ENCODE measurements at regions not wholly inside any gene's neighbourhood (a gene's known extent, or its start where the extent isn't known, plus 50 kb on each side); places are given as distances from the start of the nearest gene placed in this dataset.

DNA sequence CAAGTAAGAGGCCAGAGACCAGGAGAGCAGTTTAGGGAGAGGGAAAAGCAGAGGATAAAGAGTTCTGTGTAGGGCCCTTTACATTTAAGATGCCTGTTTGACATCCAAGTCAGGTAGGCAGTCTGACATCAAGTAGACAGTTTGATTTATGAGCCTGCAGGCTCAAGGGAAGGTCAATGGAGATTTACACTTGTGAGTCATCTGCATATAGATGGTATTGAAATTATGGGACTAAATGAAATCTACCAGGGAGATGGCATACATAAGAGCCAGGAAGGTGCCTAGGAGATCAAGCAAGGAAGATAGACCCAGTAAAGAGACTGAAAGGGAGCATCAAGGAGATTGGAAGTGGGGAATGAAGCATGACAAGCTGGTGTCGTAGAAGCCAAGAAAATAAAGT, 212.4 kb upstream of the PKDCC start:
- Histone ChIP-seq H3K27ac (no peak overlapping the region), H3K9me3 (no peaks in the 10 kb centered on the region), H3K4me1 (peaks cover 0 to 2% (median 0%) of the 10 kb centered on the region in 3 donors), H3K27me3 (no peaks in the 10 kb centered on the region), H3K36me3 (no peaks in the 10 kb centered on the region), H3K4me3 (no peak overlapping the region)
- ATAC-seq: no peak
- TF ChIP-seq, protein P1, sequence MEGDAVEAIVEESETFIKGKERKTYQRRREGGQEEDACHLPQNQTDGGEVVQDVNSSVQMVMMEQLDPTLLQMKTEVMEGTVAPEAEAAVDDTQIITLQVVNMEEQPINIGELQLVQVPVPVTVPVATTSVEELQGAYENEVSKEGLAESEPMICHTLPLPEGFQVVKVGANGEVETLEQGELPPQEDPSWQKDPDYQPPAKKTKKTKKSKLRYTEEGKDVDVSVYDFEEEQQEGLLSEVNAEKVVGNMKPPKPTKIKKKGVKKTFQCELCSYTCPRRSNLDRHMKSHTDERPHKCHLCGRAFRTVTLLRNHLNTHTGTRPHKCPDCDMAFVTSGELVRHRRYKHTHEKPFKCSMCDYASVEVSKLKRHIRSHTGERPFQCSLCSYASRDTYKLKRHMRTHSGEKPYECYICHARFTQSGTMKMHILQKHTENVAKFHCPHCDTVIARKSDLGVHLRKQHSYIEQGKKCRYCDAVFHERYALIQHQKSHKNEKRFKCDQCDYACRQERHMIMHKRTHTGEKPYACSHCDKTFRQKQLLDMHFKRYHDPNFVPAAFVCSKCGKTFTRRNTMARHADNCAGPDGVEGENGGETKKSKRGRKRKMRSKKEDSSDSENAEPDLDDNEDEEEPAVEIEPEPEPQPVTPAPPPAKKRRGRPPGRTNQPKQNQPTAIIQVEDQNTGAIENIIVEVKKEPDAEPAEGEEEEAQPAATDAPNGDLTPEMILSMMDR (IDR thresholded peaks at IDR 0.05): no peak
- TF ChIP-seq POLR2A (IDR thresholded peaks at IDR 0.05) (no peak), EP300 (IDR thresholded peaks at IDR 0.05) (no peak), POLR2AphosphoS5 (IDR thresholded peaks at IDR 0.05) (no peak)
- 57 to 86% methylated on average over 1 of the region's 1 CpG for WGBS, 2 donors (ENCODE audit: low coverage in 1 of 2)

DNA sequence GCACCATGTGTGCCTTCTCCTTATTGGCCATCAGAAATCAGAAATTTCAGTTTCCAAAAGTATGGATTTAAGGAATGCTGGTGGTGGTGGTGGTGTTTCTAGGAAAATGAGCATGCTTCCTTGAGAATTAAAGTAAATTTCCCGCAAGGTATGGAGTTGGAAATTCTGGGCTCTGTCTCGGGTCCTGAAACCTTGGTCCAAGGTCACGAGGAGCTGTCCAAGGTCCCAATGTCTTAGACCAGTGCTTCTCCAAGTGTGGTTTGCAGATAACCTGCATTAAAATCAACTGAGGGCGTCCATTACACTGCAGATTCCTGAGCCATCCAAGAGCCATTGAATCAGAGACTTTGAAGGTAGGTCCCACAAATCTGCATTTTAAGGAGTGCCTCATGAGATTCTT, 210.9 kb upstream of the PKDCC start:
- Histone ChIP-seq H3K9me3 (no peaks in the 10 kb centered on the region), H3K4me1 (peaks cover 0 to 14% (median 5%) of the 10 kb centered on the region in 3 donors), H3K27ac (no peak overlapping the region), H3K27me3 (no peaks in the 10 kb centered on the region), H3K36me3 (no peaks in the 10 kb centered on the region), H3K4me3 (no peak overlapping the region)
- 0% methylated on average over 2 to 3 of the region's 4 CpGs for WGBS, 2 donors (ENCODE audit: low coverage in 1 of 2)
- ATAC-seq: no peak
- TF ChIP-seq EP300 (IDR thresholded peaks at IDR 0.05) (no peak), POLR2AphosphoS5 (IDR thresholded peaks at IDR 0.05) (no peak)

DNA sequence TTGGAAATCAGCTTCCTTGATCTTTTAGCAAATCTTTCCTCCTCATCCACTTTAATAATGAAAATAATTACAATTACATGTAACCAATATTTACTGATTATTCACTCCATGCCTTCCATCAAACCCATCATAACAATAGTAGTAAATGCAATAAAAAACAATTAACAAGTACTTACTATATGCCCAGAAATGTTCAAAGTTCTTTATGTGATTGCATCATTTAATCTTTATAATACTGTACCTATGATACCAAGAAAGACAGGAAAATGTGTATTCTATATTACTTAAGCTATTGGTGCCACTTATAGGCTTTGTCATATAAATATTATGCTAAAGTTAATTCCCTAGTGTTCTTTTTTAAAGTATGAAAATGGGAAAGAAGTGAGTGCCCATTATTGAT, 210.2 kb upstream of the PKDCC start:
- Histone ChIP-seq H3K27ac (no peak overlapping the region), H3K4me3 (no peak overlapping the region), H3K4me1 (peaks cover 0 to 15% (median 5%) of the 10 kb centered on the region in 3 donors), H3K36me3 (no peaks in the 10 kb centered on the region), H3K9me3 (no peaks in the 10 kb centered on the region), H3K27me3 (no peaks in the 10 kb centered on the region)
- TF ChIP-seq POLR2AphosphoS5 (IDR thresholded peaks at IDR 0.05): no peak
- no peak for TF ChIP-seq POLR2A (IDR thresholded peaks at IDR 0.05)
- TF ChIP-seq EP300 (IDR thresholded peaks at IDR 0.05): no peak
- TF ChIP-seq, protein P1 (IDR thresholded peaks at IDR 0.05): no peak
- no peak for ATAC-seq

DNA sequence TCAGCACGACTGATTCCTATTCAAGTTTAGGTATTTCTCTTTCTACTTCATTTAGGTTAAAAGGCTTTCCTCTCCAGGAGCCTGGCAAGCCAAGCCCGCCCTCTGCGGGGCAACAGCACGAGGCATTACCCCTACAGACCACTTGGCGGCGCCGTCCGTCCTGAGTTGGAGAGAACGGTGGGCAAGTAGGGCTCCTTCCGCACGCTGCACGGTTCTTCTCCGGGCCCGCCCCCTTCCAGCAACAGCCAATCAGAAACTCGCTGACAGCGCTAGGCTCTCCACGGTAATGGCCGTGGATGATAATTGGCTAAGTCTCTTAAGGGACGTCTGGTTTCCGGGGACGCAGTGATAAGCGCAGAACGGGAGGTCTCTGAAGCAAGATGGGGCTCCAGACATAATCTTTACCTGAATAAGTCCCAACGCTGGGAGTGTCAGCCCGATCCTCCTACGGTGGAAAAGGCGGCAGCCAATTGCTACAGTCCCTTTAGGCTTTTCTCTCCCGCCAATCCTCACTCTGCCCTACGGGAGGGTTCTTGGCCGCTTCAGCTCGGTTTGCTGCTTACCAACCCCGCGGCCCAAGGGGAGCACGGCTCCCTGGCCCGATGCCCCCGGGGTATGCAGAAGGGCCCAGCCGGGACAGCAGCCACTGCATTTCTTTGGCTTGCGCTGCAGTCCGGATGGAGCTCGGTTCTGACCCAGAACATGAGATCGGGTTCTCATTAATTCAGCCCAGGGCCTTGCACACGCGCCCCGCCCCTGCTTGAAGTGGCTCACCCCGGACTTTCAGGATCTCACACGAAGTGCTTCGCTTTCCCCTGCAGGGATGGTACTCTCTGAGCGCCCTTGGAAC, 206.9 kb upstream of the PKDCC start:
- Histone ChIP-seq H3K27ac (peak overlapping the region; percentile 41 to 95 (median 86)), H3K27me3 (no peaks in the 10 kb centered on the region), H3K36me3 (no peaks in the 10 kb centered on the region), H3K4me3 (peak overlapping the region; percentile 70 to 71), H3K9me3 (no peaks in the 10 kb centered on the region), H3K4me1 (peaks cover 0 to 15% (median 5%) of the 10 kb centered on the region in 3 donors)
- WGBS, 2 donors (ENCODE audit: low coverage in 1 of 2): 0 to 1% methylated on average over 15 to 17 of the region's 48 CpGs
- TF ChIP-seq POLR2A (IDR thresholded peaks at IDR 0.05): peak; percentile 11 to 29
- no peak for TF ChIP-seq POLR2AphosphoS5 (IDR thresholded peaks at IDR 0.05)
- no peak for TF ChIP-seq EP300 (IDR thresholded peaks at IDR 0.05)
- TF ChIP-seq, protein P1 (IDR thresholded peaks at IDR 0.05): peak; percentile 86 to 98 (median 97)
- ATAC-seq: peak; percentile 100

DNA sequence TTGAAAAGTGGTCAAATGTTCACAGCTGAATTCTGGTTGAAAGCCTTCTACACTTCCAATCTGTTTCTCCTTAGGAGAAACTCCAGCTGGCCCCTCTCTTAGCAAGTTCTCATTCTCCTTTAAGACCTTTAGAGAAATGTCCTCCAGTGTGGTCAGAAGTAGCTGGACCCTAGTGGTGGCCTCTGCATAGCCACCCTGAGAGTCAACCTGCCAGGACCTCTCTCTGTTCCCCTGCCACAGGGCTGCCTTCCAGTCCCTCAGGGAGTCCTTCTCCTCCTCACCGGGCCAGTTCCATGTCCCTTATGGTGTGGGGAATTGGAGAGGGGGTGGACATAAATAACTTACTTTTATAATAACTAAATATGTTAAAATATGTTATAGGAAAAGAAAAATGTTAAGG, 200.9 kb upstream of the PKDCC start:
- WGBS, 2 donors (ENCODE audit: low coverage in 1 of 2): 44 to 100% methylated on average over 1 of the region's 1 CpG
- Histone ChIP-seq H3K27me3 (peaks cover 33% of the 10 kb centered on the region), H3K27ac (no peak overlapping the region), H3K4me1 (peaks cover 0 to under 1% (median 0%) of the 10 kb centered on the region in 3 donors), H3K36me3 (no peaks in the 10 kb centered on the region), H3K9me3 (no peaks in the 10 kb centered on the region), H3K4me3 (no peak overlapping the region)
- no peak for ATAC-seq
- no peak for TF ChIP-seq POLR2A (IDR thresholded peaks at IDR 0.05)
- TF ChIP-seq, protein P1 (IDR thresholded peaks at IDR 0.05): no peak
